ENCODE measurements at regions not wholly inside any gene's neighbourhood (a gene's known extent, or its start where the extent isn't known, plus 50 kb on each side); places are given as distances from the start of the nearest gene placed in this dataset.

- H3K4me3 ChIP-seq = no peak overlapping the region
- H3K27ac ChIP-seq = no peak overlapping the region
- H3K36me3 ChIP-seq (ENCODE audit: low read depth, missing control alignments) = no peaks in the 10 kb centered on the region
- no peaks in the 10 kb centered on the region for H3K4me1 ChIP-seq
- intact Hi-C loops (cut with DNase I; ENCODE audit: low total_unique reads) = no loop called here
- H3K9me3 ChIP-seq = no peaks in the 10 kb centered on the region
- no peak for DNase-seq
- H3K27me3 ChIP-seq = no peaks in the 10 kb centered on the region
- TF ChIP-seq POLR2A (IDR thresholded peaks at IDR 0.05) = no peak
- TF ChIP-seq CTCF (IDR thresholded peaks at IDR 0.05) = no peak
These were observed 114.8 kb downstream of the KDR start for GRCh38 chr4:55010550-55010949.

- Histone ChIP-seq H3K27me3 (no peaks in the 10 kb centered on the region), H3K4me1 (peaks cover 7% of the 10 kb centered on the region), H3K36me3 (ENCODE audit: low read depth, missing control alignments) (no peaks in the 10 kb centered on the region), H3K27ac (no peak overlapping the region), H3K4me3 (peak overlapping the region in 1 of 2 donors; percentile 4), H3K9me3 (no peaks in the 10 kb centered on the region)
- TF ChIP-seq POLR2A (IDR thresholded peaks at IDR 0.05) = no peak
- TF ChIP-seq CTCF (IDR thresholded peaks at IDR 0.05) = peak in 2 of 3 experiments; percentile 10 to 43
- DNase-seq = peak; percentile 23
- 56 to 67% methylated on average over 19 to 20 of the region's 20 CpGs for WGBS, 2 donors
- intact Hi-C loops (cut with DNase I; ENCODE audit: low total_unique reads) = no loop called here
These were observed 117.0 kb downstream of the KDR start for GRCh38 chr4:55008166-55009056.

- no peak for TF ChIP-seq POLR2A (IDR thresholded peaks at IDR 0.05)
- TF ChIP-seq CTCF (IDR thresholded peaks at IDR 0.05) = no peak
- Histone ChIP-seq H3K36me3 (ENCODE audit: low read depth, missing control alignments) (no peaks in the 10 kb centered on the region), H3K4me3 (no peak overlapping the region), H3K27me3 (no peaks in the 10 kb centered on the region), H3K27ac (no peak overlapping the region), H3K4me1 (peaks cover 7% of the 10 kb centered on the region), H3K9me3 (no peaks in the 10 kb centered on the region)
- WGBS, 2 donors = 90 to 93% methylated on average over 2 of the region's 2 CpGs
- no peak for DNase-seq
- intact Hi-C loops (cut with DNase I; ENCODE audit: low total_unique reads) = no loop called here
These were observed 119.5 kb downstream of the KDR start for GRCh38 chr4:55005910-55006309.

- Histone ChIP-seq H3K4me1 (peaks cover 7% of the 10 kb centered on the region), H3K4me3 (no peak overlapping the region), H3K9me3 (no peaks in the 10 kb centered on the region), H3K36me3 (ENCODE audit: low read depth, missing control alignments) (no peaks in the 10 kb centered on the region), H3K27ac (no peak overlapping the region), H3K27me3 (no peaks in the 10 kb centered on the region)
- intact Hi-C loops (cut with DNase I; ENCODE audit: low total_unique reads) = no loop called here
- TF ChIP-seq CTCF (IDR thresholded peaks at IDR 0.05) = no peak
- no peak for TF ChIP-seq POLR2A (IDR thresholded peaks at IDR 0.05)
- peak; percentile 38 for DNase-seq
- 25 to 41% methylated on average over 1 of the region's 1 CpG for WGBS, 2 donors
These were observed 120.6 kb downstream of the KDR start for GRCh38 chr4:55004831-55005230.

- Histone ChIP-seq H3K27me3 (no peaks in the 10 kb centered on the region), H3K36me3 (ENCODE audit: low read depth, missing control alignments) (no peaks in the 10 kb centered on the region), H3K27ac (no peak overlapping the region), H3K4me1 (peaks cover 7% of the 10 kb centered on the region), H3K9me3 (no peaks in the 10 kb centered on the region), H3K4me3 (no peak overlapping the region)
- WGBS, 2 donors = 76 to 80% methylated on average over 1 of the region's 1 CpG
- DNase-seq = no peak
- no peak for TF ChIP-seq POLR2A (IDR thresholded peaks at IDR 0.05)
- no peak for TF ChIP-seq CTCF (IDR thresholded peaks at IDR 0.05)
- intact Hi-C loops (cut with DNase I; ENCODE audit: low total_unique reads) = no loop called here
These were observed 123.0 kb downstream of the KDR start for GRCh38 chr4:55002431-55002830.
